Activated CD4-positive, alpha-beta memory T cell treated with anti-CD3 and anti-CD28 coated beads, Interleukin-2, amount 10 ng/mL, durations not matched to agents 7 days and 5 days (primary cell): ENCODE measurements at regions not wholly inside any gene's neighbourhood (a gene's known extent, or its start where the extent isn't known, plus 50 kb on each side); places are given as distances from the start of the nearest gene placed in this dataset.
"Not testable (repeated sequence)": the region's sequence is repeated elsewhere in the genome, so short reads cannot be mapped to it uniquely, and the experiment has no call there.

Experiments
- CTCF ChIA-PET: fragments of 350-600 bp; sonication (Branson Sonifier 250); formaldehyde crosslinking; loops from one replicate; lab custom pipeline; 2021; ENCODE audit warnings: antibody characterized with exemption, inconsistent platforms; lab: Charles Lee
- POLR2A ChIA-PET: fragments of 350-600 bp; sonication (Branson Sonifier 250); formaldehyde crosslinking; loops from one replicate; lab custom pipeline; 2021; ENCODE audit warnings: antibody characterized with exemption; lab: Charles Lee
- DNase-seq: peaks from one replicate; pipeline ENCODE4 v3.0.0-alpha.2; 2020
- H3K27ac Mint-ChIP-seq: one replicate; pipeline ENCODE4 v1.8.0; 2021; ENCODE audit warnings: mild to moderate bottlenecking, mixed read lengths
- H3K27me3 Mint-ChIP-seq: one replicate; pipeline ENCODE4 v1.8.0; 2021; ENCODE audit warnings: mixed read lengths
- H3K36me3 Mint-ChIP-seq: one replicate; pipeline ENCODE4 v1.8.0; 2021; ENCODE audit warnings: low read depth, mixed read lengths
- H3K4me1 Mint-ChIP-seq: one replicate; pipeline ENCODE4 v1.8.0; 2021; ENCODE audit warnings: mixed read lengths
- H3K4me3 Mint-ChIP-seq: one replicate; pipeline ENCODE4 v1.8.0; 2021; ENCODE audit warnings: mild to moderate bottlenecking, mixed read lengths
- H3K9me3 Mint-ChIP-seq: one replicate; pipeline ENCODE4 v1.8.0; 2021; ENCODE audit warnings: mixed read lengths

GRCh38 chr16:55075208-55075607 is 144.5 kb downstream of the IRX5 start:
- H3K36me3 Mint-ChIP-seq, H3K9me3 Mint-ChIP-seq, H3K4me3 Mint-ChIP-seq, POLR2A ChIA-PET, H3K27ac Mint-ChIP-seq, CTCF ChIA-PET, H3K4me1 Mint-ChIP-seq, H3K27me3 Mint-ChIP-seq, DNase-seq: not testable (repeated sequence)

DNA sequence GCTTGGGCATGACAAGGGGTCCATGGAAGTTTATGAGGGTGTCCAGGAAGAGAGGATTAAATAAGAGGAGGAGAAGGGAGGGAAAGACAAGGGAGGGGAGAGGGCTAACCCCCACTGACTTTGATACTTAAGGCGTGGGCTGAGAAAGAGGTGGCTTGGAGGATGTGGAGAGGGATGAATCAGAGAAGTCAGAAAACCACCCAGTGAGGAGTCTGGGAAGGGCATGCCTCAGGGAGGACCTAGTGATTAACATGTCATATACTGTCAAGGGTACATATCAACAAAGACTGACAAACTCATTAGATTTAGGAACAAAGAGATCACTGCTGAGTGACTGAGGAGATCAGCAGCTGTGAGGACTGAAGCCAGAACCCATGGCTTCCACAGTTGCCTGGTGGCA is 145.4 kb downstream of the IRX5 start:
- no peak overlapping the region for H3K27ac Mint-ChIP-seq
- H3K36me3 Mint-ChIP-seq, result no peaks in the 10 kb centered on the region
- H3K9me3 Mint-ChIP-seq, result peaks cover 2% of the 10 kb centered on the region
- H3K27me3 Mint-ChIP-seq, result no peaks in the 10 kb centered on the region
- ChIA-PET POLR2A (no interaction called here), CTCF (interaction anchor here (0.6 kb wide), 1 partner anchor 118 kb away, joined by 5 read pairs; no protein-coding TSS in a partner anchor)
- no peak overlapping the region for H3K4me3 Mint-ChIP-seq
- no peak for DNase-seq
- H3K4me1 Mint-ChIP-seq, result no peaks in the 10 kb centered on the region

DNA sequence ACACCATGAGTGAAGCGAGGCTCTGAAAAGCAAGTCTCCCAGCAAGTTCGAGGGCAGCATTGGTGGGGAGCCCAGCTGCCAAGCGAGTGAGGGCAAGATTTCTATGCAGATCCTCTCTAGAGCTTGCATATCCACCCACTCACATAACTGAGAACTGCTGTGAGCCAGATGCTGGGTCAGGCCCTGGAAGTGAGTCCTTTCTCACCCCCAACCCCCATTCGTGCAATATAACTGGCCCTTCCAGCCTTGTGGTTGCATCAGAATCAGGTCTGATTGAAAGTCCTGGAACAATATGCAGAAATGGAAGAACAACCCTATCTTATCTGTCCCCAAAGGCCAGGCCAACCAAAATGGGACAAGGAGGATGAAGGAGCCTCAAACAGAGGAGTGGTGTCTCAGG is 146.6 kb downstream of the IRX5 start:
- H3K27ac Mint-ChIP-seq, result no peak overlapping the region
- no peaks in the 10 kb centered on the region for H3K4me1 Mint-ChIP-seq
- POLR2A ChIA-PET, result no interaction called here
- no peak for DNase-seq
- peaks cover 2% of the 10 kb centered on the region for H3K9me3 Mint-ChIP-seq
- CTCF ChIA-PET, result no interaction called here
- no peak overlapping the region for H3K4me3 Mint-ChIP-seq
- H3K27me3 Mint-ChIP-seq, result no peaks in the 10 kb centered on the region
- no peaks in the 10 kb centered on the region for H3K36me3 Mint-ChIP-seq

DNA sequence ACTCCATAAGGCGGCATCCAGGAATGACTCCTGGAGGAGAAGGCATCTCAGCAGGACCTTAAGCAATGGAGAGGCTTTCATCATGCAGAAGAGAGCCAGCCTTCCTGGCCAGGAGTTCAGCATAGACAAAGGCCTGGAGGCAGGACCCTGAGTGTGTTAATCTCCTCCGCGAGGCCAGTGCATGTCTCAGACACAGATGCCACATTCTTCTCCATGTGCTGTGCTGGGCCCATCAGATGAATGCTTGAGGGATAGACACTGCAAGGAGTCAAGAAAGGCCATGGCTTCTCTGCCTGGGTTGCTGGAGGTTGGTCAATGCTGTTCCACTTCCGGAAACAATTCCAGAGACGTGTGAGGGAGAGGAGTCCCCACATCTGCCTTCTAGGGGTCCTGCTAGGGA is 147.5 kb downstream of the IRX5 start:
- no peak for DNase-seq
- no peaks in the 10 kb centered on the region for H3K36me3 Mint-ChIP-seq
- H3K27ac Mint-ChIP-seq, result no peak overlapping the region
- H3K27me3 Mint-ChIP-seq, result no peaks in the 10 kb centered on the region
- H3K4me1 Mint-ChIP-seq, result no peaks in the 10 kb centered on the region
- POLR2A ChIA-PET, result no interaction called here
- CTCF ChIA-PET, result no interaction called here
- H3K4me3 Mint-ChIP-seq, result no peak overlapping the region
- peaks cover 2% of the 10 kb centered on the region for H3K9me3 Mint-ChIP-seq

DNA sequence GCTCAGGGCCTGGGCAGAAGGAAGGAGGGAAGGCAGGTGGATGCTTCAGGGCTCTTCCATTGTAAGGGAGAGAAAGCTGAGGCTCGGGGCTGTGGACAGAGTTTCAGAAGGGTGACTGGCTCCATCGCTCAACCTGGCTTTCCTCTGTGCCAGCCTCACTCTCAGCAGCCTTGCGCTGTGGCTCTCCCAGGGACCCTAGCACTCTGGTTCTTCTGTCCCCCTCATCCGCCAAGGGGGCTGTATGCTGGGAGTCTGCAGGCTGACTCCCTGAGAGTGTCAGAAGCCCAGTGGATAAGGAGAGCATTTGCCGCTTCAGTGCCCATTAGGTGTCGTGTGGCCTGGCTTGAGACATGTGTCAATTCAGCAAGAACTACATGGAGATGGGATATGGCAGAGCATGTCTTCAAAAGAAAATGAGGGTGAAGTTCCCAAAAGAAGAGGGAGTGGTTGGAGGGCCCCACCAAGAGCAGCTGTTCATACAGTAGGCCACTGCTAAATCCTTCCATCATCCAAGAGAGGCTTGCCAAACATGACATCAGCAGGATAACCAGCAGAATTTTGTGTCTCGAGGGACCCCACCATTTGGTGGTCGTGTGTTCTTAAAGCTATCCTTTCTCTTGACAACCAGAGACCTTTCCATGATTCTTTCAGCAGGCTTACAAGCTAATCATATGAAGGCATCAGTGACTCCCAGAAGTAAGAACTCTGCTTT is 148.2 kb downstream of the IRX5 start:
- ChIA-PET CTCF (no interaction called here), POLR2A (no interaction called here)
- H3K9me3 Mint-ChIP-seq, result peaks cover 2% of the 10 kb centered on the region
- no peak for DNase-seq
- no peaks in the 10 kb centered on the region for H3K27me3 Mint-ChIP-seq
- no peaks in the 10 kb centered on the region for H3K36me3 Mint-ChIP-seq
- no peak overlapping the region for H3K4me3 Mint-ChIP-seq
- H3K4me1 Mint-ChIP-seq, result no peaks in the 10 kb centered on the region
- H3K27ac Mint-ChIP-seq, result no peak overlapping the region

GRCh38 chr16:55081622-55082590 is 151.2 kb downstream of the IRX5 start:
- DNase-seq, result no peak
- Mint-ChIP-seq H3K9me3 (peaks cover 5% of the 10 kb centered on the region), H3K36me3 (no peaks in the 10 kb centered on the region), H3K27me3 (no peaks in the 10 kb centered on the region), H3K4me1 (no peaks in the 10 kb centered on the region), H3K27ac (no peak overlapping the region), H3K4me3 (no peak overlapping the region)
- CTCF ChIA-PET, result no interaction called here
- POLR2A ChIA-PET, result no interaction called here

GRCh38 chr16:55082591-55082976 is 151.9 kb downstream of the IRX5 start:
- peaks cover 5% of the 10 kb centered on the region for H3K9me3 Mint-ChIP-seq
- no peak overlapping the region for H3K4me3 Mint-ChIP-seq
- no peaks in the 10 kb centered on the region for H3K36me3 Mint-ChIP-seq
- H3K27ac Mint-ChIP-seq, result no peak overlapping the region
- DNase-seq, result no peak
- ChIA-PET CTCF (no interaction called here), POLR2A (no interaction called here)
- H3K4me1 Mint-ChIP-seq, result no peaks in the 10 kb centered on the region
- no peaks in the 10 kb centered on the region for H3K27me3 Mint-ChIP-seq

- Mint-ChIP-seq H3K4me1 (no peaks in the 10 kb centered on the region), H3K36me3 (no peaks in the 10 kb centered on the region), H3K27me3 (no peaks in the 10 kb centered on the region), H3K27ac (no peak overlapping the region), H3K9me3 (peaks cover 5% of the 10 kb centered on the region), H3K4me3 (no peak overlapping the region)
- ChIA-PET CTCF (no interaction called here), POLR2A (no interaction called here)
- no peak for DNase-seq
Measured at GRCh38 chr16:55083052-55083451, 152.4 kb downstream of the IRX5 start.

DNA sequence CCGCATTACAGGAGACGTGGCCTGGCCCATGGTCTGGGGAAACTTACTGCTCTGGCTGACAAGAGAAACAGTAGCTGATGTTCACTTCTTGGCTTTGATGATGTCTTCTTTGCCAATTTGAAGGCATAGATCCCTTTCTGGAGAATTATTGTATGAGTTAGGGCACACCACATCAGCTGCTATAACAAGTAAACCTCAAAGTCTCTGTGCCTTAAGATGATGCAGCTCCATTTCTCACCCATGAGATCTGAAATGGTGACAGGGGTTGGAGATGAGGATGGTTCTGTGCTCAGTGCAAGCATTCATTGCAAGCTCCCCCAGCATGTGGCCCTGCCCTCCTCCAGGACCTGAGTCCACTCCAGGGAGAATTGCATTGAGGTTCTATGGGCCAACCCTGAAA is 157.4 kb downstream of the IRX5 start:
- H3K27ac Mint-ChIP-seq, result no peak overlapping the region
- no peaks in the 10 kb centered on the region for H3K36me3 Mint-ChIP-seq
- H3K9me3 Mint-ChIP-seq, result peaks cover 5% of the 10 kb centered on the region
- no peak overlapping the region for H3K4me3 Mint-ChIP-seq
- ChIA-PET POLR2A (no interaction called here), CTCF (no interaction called here)
- no peaks in the 10 kb centered on the region for H3K27me3 Mint-ChIP-seq
- H3K4me1 Mint-ChIP-seq, result no peaks in the 10 kb centered on the region
- no peak for DNase-seq

DNA sequence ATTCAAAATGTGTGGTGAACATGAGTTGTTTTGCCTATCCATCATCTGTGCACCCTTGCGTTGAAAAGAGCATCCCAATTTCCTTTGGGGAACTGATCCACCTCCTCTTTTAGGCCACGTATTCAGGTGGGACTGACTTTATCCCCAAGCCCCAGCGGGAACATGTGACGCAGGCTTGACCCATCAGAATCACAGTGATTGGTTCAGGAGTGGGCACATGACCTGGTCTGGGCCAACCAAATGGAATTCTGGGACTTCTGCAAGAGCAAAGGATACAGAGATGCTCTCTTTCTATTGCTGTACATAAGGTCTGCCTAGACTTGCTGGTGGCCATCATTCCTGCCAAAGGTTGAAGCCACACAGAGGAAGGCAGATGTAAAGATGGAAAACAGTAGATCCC is 158.9 kb downstream of the IRX5 start:
- ChIA-PET CTCF (no interaction called here), POLR2A (no interaction called here)
- H3K4me1 Mint-ChIP-seq, result no peaks in the 10 kb centered on the region
- no peak for DNase-seq
- peaks cover 1% of the 10 kb centered on the region for H3K9me3 Mint-ChIP-seq
- H3K4me3 Mint-ChIP-seq, result no peak overlapping the region
- no peaks in the 10 kb centered on the region for H3K36me3 Mint-ChIP-seq
- no peak overlapping the region for H3K27ac Mint-ChIP-seq
- no peaks in the 10 kb centered on the region for H3K27me3 Mint-ChIP-seq

- Mint-ChIP-seq H3K9me3 (no peaks in the 10 kb centered on the region), H3K4me1 (no peaks in the 10 kb centered on the region), H3K27ac (no peak overlapping the region), H3K27me3 (no peaks in the 10 kb centered on the region), H3K4me3 (no peak overlapping the region), H3K36me3 (no peaks in the 10 kb centered on the region)
- ChIA-PET CTCF (no interaction called here), POLR2A (no interaction called here)
- DNase-seq, result no peak
Measured at GRCh38 chr16:55091213-55091870, 160.7 kb downstream of the IRX5 start.

- Mint-ChIP-seq H3K36me3 (no peaks in the 10 kb centered on the region), H3K27ac (no peak overlapping the region), H3K27me3 (no peaks in the 10 kb centered on the region), H3K4me3 (no peak overlapping the region), H3K9me3 (no peaks in the 10 kb centered on the region), H3K4me1 (no peaks in the 10 kb centered on the region)
- ChIA-PET CTCF (no interaction called here), POLR2A (no interaction called here)
- DNase-seq, result no peak
Measured at GRCh38 chr16:55091871-55092230, 161.2 kb downstream of the IRX5 start.

- ChIA-PET POLR2A (interaction anchor here (0.6 kb wide), 1 partner anchor 73 kb away, joined by 3 read pairs; no protein-coding TSS in a partner anchor), CTCF (no interaction called here)
- Mint-ChIP-seq H3K27ac (no peak overlapping the region), H3K4me1 (no peaks in the 10 kb centered on the region), H3K4me3 (no peak overlapping the region), H3K36me3 (no peaks in the 10 kb centered on the region), H3K27me3 (no peaks in the 10 kb centered on the region), H3K9me3 (peaks cover 6% of the 10 kb centered on the region)
- no peak for DNase-seq
Measured at GRCh38 chr16:55100100-55100499, 169.4 kb downstream of the IRX5 start.
